PC-3 (cell line): ENCODE measurements at regions not wholly inside any gene's neighbourhood (a gene's known extent, or its start where the extent isn't known, plus 50 kb on each side); places are given as distances from the start of the nearest gene placed in this dataset.

Experiments used
- EZH2 ChIP-seq: fragments of 300-600 bp; sonication (generic); IDR thresholded peaks from one replicate; pipeline ENCODE4 v1.6.1; 2017; ENCODE audit warnings: antibody characterized with exemption, mild to moderate bottlenecking, low read length; ENCODE audit not compliant: unreplicated experiment
- TF ChIP-seq, protein P1 (sequence below): fragments of 300-600 bp; sonication (generic); conservative IDR thresholded peaks from 2 replicates; pipeline ENCODE4 v1.5.1; 2017; ENCODE audit warnings: antibody characterized with exemption, low read depth, mild to moderate bottlenecking, low read length

DNA sequence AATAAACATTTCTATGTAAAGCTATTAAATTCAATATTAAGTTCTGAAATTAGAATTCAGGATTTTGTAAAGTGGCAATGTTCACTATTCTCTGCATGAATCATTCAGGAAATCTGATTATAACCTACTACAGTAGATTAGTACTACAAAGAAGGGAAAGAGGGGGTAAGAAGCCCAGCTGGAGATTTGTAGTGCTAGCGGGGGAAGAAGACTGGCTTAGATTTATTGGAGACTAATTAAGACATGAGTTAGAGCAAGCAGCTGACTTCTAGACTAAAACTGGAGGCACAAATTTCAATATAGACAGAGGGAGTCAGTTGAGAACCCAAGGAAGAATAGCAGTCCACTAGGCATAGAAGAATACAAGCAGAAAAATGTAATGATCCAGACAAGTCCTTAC is 55.8 kb upstream of the SETMAR start:
- TF ChIP-seq, protein P1, sequence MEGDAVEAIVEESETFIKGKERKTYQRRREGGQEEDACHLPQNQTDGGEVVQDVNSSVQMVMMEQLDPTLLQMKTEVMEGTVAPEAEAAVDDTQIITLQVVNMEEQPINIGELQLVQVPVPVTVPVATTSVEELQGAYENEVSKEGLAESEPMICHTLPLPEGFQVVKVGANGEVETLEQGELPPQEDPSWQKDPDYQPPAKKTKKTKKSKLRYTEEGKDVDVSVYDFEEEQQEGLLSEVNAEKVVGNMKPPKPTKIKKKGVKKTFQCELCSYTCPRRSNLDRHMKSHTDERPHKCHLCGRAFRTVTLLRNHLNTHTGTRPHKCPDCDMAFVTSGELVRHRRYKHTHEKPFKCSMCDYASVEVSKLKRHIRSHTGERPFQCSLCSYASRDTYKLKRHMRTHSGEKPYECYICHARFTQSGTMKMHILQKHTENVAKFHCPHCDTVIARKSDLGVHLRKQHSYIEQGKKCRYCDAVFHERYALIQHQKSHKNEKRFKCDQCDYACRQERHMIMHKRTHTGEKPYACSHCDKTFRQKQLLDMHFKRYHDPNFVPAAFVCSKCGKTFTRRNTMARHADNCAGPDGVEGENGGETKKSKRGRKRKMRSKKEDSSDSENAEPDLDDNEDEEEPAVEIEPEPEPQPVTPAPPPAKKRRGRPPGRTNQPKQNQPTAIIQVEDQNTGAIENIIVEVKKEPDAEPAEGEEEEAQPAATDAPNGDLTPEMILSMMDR, result no peak
- no peak for TF ChIP-seq EZH2
